Fibroblast of lung (primary cell): ENCODE measurements at regions not wholly inside any gene's neighbourhood (a gene's known extent, or its start where the extent isn't known, plus 50 kb on each side); places are given as distances from the start of the nearest gene placed in this dataset.

Experiments
- DNase-seq, 2 donors: peaks; one replicate each; pipeline versions ENCODE4 v3.0.0 to v3.0.0-alpha.2; 2010; ENCODE audit warnings: low read depth in 2 of 2
- H2AFZ ChIP-seq: 2 replicates; pipeline ENCODE4 v1.5.1; 2012; ENCODE audit warnings: low read length, control low read depth, inconsistent platforms
- H3K27ac ChIP-seq: 2 replicates; pipeline ENCODE4 v1.5.1; 2011; ENCODE audit warnings: low read length, control low read depth; ENCODE audit not compliant: insufficient read depth
- H3K27me3 ChIP-seq: 2 replicates; pipeline ENCODE4 v1.5.1; 2011; ENCODE audit warnings: mild to moderate bottlenecking, low read length; ENCODE audit not compliant: control insufficient read depth, insufficient read depth
- H3K36me3 ChIP-seq: 2 replicates; pipeline ENCODE4 v1.5.1; 2011; ENCODE audit warnings: low read length; ENCODE audit not compliant: control insufficient read depth, insufficient read depth
- H3K4me1 ChIP-seq: 2 replicates; pipeline ENCODE4 v1.5.1; 2011; ENCODE audit warnings: low read length; ENCODE audit not compliant: control insufficient read depth, insufficient read depth; ENCODE audit errors: extremely low read depth
- H3K4me2 ChIP-seq: 2 replicates; pipeline ENCODE4 v1.5.1; 2011; ENCODE audit warnings: low read length, control low read depth; ENCODE audit not compliant: insufficient read depth; ENCODE audit errors: extremely low read depth
- H3K4me3 ChIP-seq, 4 experiments: fragments of 200-600 bp in 1 of 4; sonication (generic) in 1 of 4; replicated peaks in 1 of 4; 2 replicates each; pipeline ENCODE4 v1.5.1; 2011 to 2016; ENCODE audit warnings: low read length in 4 of 4, low read depth in 3 of 4, mild to moderate bottlenecking in 3 of 4, control low read depth in 2 of 4, inconsistent platforms in 1 of 4, mixed read lengths in 1 of 4; ENCODE audit not compliant: insufficient read depth in 1 of 4; ENCODE audit errors: control extremely low read depth in 1 of 4
- H3K79me2 ChIP-seq: 2 replicates; pipeline ENCODE4 v1.5.1; 2012; ENCODE audit warnings: mild to moderate bottlenecking, low read length, inconsistent platforms; ENCODE audit not compliant: control insufficient read depth, insufficient read depth
- H3K9ac ChIP-seq: 2 replicates; pipeline ENCODE4 v1.5.1; 2011; ENCODE audit warnings: mild to moderate bottlenecking, low read length, control low read depth; ENCODE audit not compliant: insufficient read depth
- H3K9me3 ChIP-seq: 2 replicates; pipeline ENCODE4 v1.5.1; 2012; ENCODE audit warnings: low read depth, low read length; ENCODE audit not compliant: control insufficient read depth, insufficient read depth
- H4K20me1 ChIP-seq: 2 replicates; pipeline ENCODE4 v1.5.1; 2011; ENCODE audit warnings: low read length; ENCODE audit not compliant: control insufficient read depth, insufficient read depth; ENCODE audit errors: extremely low read depth
- CTCF ChIP-seq, 2 donors: IDR thresholded peaks in 1 of 2; conservative IDR thresholded peaks in 1 of 2; 1 replicate in 1 of 2; 2 replicates in 1 of 2; pipeline ENCODE4 v1.5.1; 2011 to 2012; ENCODE audit warnings: low read length in 2 of 2, control low read depth in 1 of 2, inconsistent platforms in 1 of 2, low read depth in 1 of 2, mild to moderate bottlenecking in 1 of 2
- EZH2 ChIP-seq: IDR thresholded peaks from 2 replicates; pipeline ENCODE4 v1.5.1; 2012; ENCODE audit warnings: low read length, control low read depth, mild to moderate bottlenecking; ENCODE audit errors: missing control alignments

DNA sequence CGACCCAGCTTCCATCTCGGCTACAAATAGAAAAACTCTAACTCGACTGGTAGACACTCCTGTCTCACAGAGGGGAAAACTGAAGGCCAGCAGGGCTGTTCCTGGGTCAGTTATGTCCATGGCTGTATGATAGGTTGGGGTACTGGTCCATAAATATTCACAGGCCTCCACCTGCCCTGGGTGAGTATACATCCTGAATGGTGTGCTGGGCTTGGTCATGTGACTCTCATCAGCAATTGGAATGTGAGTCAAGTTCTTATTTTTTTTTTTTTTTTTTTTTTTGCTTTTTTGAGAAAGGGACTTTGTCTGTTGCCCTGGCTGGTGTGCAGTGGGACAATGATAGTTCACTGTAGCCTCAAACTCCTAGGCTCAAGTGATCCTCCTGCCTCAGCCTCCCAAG is 58.3 kb upstream of the NEK6 start:
- Histone ChIP-seq H3K36me3 (no peaks in the 10 kb centered on the region), H3K27me3 (no peaks in the 10 kb centered on the region)

GRCh38 chr9:124202447-124202971 is 55.2 kb upstream of the NEK6 start:
- peaks cover 14% of the 10 kb centered on the region for H3K27me3 ChIP-seq
- H3K9ac ChIP-seq, result no peak overlapping the region
- peak in 1 of 2 donors; percentile 16 for DNase-seq
- TF ChIP-seq EZH2, result no peak
- no peak for TF ChIP-seq CTCF (conservative IDR thresholded peaks at IDR 0.05 in 1 of 2, IDR thresholded peaks at IDR 0.05 in 1 of 2; ENCODE audit: low read depth in 1 of 2, low read length in 2 of 2)
- H3K4me1 ChIP-seq, result no peaks in the 10 kb centered on the region
- H3K9me3 ChIP-seq, result no peaks in the 10 kb centered on the region
- H3K4me3 ChIP-seq, result no peak overlapping the region
- no peak overlapping the region for H2AFZ ChIP-seq
- no peaks in the 10 kb centered on the region for H4K20me1 ChIP-seq
- no peaks in the 10 kb centered on the region for H3K36me3 ChIP-seq
- H3K27ac ChIP-seq, result no peak overlapping the region
- H3K4me2 ChIP-seq, result no peak overlapping the region
- no peaks in the 10 kb centered on the region for H3K79me2 ChIP-seq

More for the DNA sequence above, 58.3 kb upstream of the NEK6 start:
- TF ChIP-seq CTCF (conservative IDR thresholded peaks at IDR 0.05 in 1 of 2, IDR thresholded peaks at IDR 0.05 in 1 of 2; ENCODE audit: low read depth in 1 of 2, low read length in 2 of 2), result no peak
- no peak for TF ChIP-seq EZH2
- Histone ChIP-seq H3K27ac (no peak overlapping the region), H4K20me1 (no peaks in the 10 kb centered on the region), H3K79me2 (no peaks in the 10 kb centered on the region), H2AFZ (no peak overlapping the region), H3K9me3 (no peaks in the 10 kb centered on the region), H3K9ac (no peak overlapping the region), H3K4me2 (no peak overlapping the region), H3K4me1 (no peaks in the 10 kb centered on the region), H3K4me3 (no peak overlapping the region)
- DNase-seq, result no peak

DNA sequence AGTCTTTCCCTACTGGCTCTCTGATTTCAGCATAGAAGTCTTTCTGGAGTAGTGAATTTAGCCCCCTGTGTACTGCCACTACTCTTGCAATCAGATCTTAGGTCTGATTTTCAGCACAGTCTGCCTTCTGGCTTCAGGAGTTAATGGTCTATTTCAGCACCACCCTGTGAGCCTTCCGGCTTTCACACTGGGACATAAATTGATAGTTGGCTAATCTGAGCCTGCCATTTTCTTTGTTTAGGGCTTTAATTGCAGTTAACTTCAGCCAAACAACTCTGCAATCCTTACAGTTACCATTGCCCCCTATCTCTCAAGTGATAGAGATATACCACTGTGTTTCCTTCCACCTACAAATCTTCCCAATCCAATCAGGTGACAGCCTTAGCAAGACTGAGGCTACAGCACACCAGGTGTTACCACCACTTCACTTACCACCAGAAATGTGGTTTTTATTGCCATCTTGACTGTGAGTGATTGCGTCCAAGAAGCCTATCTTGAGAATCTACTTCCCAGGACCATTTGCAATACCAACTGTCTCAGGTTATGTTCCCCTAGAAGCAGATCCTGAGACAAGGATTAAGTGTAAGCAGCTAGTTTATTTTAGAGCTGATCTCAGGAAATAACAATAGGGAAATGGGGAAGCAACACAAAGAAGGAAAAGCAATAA is 51.9 kb upstream of the NEK6 start:
- TF ChIP-seq EZH2 (no peak), CTCF (conservative IDR thresholded peaks at IDR 0.05 in 1 of 2, IDR thresholded peaks at IDR 0.05 in 1 of 2; ENCODE audit: low read depth in 1 of 2, low read length in 2 of 2) (no peak)
- Histone ChIP-seq H3K27ac (no peak overlapping the region), H3K4me3 (no peak overlapping the region), H3K79me2 (no peaks in the 10 kb centered on the region), H2AFZ (no peak overlapping the region), H3K4me1 (no peaks in the 10 kb centered on the region), H4K20me1 (no peaks in the 10 kb centered on the region), H3K4me2 (no peak overlapping the region), H3K9ac (no peak overlapping the region), H3K36me3 (no peaks in the 10 kb centered on the region), H3K27me3 (peaks cover 14% of the 10 kb centered on the region), H3K9me3 (no peaks in the 10 kb centered on the region)
- no peak for DNase-seq
